Ovary (tissue), 3 donors: ENCODE measurements at regions not wholly inside any gene's neighbourhood (a gene's known extent, or its start where the extent isn't known, plus 50 kb on each side); places are given as distances from the start of the nearest gene placed in this dataset.
"Not testable (repeated sequence)": the region's sequence is repeated elsewhere in the genome, so short reads cannot be mapped to it uniquely, and the experiment has no call there.

Experiments used
- EP300 ChIP-seq: sonication (generic); formaldehyde crosslinking; IDR thresholded peaks from one replicate; pipeline ENCODE4 v1.6.1; 2017; ENCODE audit warnings: antibody characterized with exemption
- POLR2A ChIP-seq: fragments of 450-650 bp; IDR thresholded peaks from one replicate; pipeline ENCODE4 v1.6.1; 2017; ENCODE audit warnings: antibody characterized with exemption, mild to moderate bottlenecking, moderate library complexity
- TF ChIP-seq, protein P1 (sequence below), 3 donors: fragments of 450-650 bp in 2 of 3; fragments of 200-600 bp in 1 of 3; IDR thresholded peaks; one replicate each; pipeline versions ENCODE4 v1.5.1 to v1.8.0; 2016 to 2022; ENCODE audit warnings: antibody characterized with exemption in 3 of 3, mild to moderate bottlenecking in 1 of 3
- donor health status: DM: no; HTN: no; CAD: no.

- TF ChIP-seq, protein P1, sequence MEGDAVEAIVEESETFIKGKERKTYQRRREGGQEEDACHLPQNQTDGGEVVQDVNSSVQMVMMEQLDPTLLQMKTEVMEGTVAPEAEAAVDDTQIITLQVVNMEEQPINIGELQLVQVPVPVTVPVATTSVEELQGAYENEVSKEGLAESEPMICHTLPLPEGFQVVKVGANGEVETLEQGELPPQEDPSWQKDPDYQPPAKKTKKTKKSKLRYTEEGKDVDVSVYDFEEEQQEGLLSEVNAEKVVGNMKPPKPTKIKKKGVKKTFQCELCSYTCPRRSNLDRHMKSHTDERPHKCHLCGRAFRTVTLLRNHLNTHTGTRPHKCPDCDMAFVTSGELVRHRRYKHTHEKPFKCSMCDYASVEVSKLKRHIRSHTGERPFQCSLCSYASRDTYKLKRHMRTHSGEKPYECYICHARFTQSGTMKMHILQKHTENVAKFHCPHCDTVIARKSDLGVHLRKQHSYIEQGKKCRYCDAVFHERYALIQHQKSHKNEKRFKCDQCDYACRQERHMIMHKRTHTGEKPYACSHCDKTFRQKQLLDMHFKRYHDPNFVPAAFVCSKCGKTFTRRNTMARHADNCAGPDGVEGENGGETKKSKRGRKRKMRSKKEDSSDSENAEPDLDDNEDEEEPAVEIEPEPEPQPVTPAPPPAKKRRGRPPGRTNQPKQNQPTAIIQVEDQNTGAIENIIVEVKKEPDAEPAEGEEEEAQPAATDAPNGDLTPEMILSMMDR (IDR thresholded peaks at IDR 0.05): not testable (repeated sequence)
- TF ChIP-seq POLR2A, EP300: not testable (repeated sequence)
Observed at GRCh38 chr14:105697955-105698354, 171.6 kb downstream of the TMEM121 start.
